GM23248 (cell line): ENCODE measurements at regions not wholly inside any gene's neighbourhood (a gene's known extent, or its start where the extent isn't known, plus 50 kb on each side); places are given as distances from the start of the nearest gene placed in this dataset.

Experiments used
- EZH2 ChIP-seq: fragments of 200-600 bp; sonication (generic); IDR thresholded peaks from 2 replicates; pipeline ENCODE4 v1.6.1; 2018; ENCODE audit warnings: antibody characterized with exemption, mild to moderate bottlenecking; ENCODE audit not compliant: insufficient read depth, poor library complexity, severe bottlenecking
- EZH2phosphoT487 ChIP-seq: fragments of 200-600 bp; sonication (generic); IDR thresholded peaks from 2 replicates; pipeline ENCODE4 v1.6.1; 2018; ENCODE audit warnings: antibody characterized with exemption, moderate library complexity, mild to moderate bottlenecking, low read depth; ENCODE audit not compliant: insufficient read depth

DNA sequence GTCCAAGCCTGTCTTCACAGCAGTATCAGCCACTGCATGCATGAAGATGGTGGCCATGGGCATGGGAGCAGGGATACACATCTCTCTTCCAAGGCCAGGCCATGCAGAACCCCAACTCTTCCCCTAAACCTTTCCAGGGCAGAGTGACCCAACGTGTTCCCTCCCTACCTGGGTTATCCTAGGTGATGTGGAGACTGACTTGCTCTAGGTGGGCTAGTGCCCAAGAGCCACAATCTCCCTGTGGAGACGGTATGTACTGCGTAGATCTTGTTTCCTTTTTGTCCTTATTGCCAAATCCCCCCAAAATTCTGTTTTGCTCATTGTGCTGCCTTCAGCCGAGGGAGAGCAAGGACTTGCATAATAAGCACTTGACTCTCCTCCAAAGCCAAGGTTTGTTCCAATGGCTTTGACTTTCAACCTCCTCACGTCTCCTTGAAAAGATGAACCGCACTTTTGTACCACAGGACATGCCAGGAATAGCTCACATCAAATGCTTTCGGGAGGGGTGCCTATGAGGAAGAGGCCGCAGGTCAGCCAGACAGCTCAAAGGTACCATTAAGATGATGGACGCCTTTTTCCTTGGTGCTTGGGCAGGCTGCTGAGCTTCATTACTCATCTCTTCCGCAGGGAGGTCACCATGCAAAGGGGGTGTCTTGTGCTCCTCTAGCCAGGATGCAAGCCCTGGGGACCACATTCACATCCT, 76.2 kb upstream of the GLI2 start:
- TF ChIP-seq EZH2 = no peak
- no peak for TF ChIP-seq EZH2phosphoT487
